Posterior cingulate gyrus (tissue), 11 donors: ENCODE measurements at regions not wholly inside any gene's neighbourhood (a gene's known extent, or its start where the extent isn't known, plus 50 kb on each side); places are given as distances from the start of the nearest gene placed in this dataset.
A peak's percentile ranks its signal among the peaks of the same experiment; 100 is the strongest.

Source experiments
- DNase-seq, 10 donors: peaks; one replicate each; pipeline versions ENCODE4 v3.0.0 to v3.0.0-alpha.2; 2020 to 2021; ENCODE audit warnings: mixed read lengths in 3 of 10
- intact Hi-C: fragments of 100-400 bp; cut with DNase I; formaldehyde crosslinking; loops from one replicate; pipeline ENCODE4 v1.15.1; 2023

DNA sequence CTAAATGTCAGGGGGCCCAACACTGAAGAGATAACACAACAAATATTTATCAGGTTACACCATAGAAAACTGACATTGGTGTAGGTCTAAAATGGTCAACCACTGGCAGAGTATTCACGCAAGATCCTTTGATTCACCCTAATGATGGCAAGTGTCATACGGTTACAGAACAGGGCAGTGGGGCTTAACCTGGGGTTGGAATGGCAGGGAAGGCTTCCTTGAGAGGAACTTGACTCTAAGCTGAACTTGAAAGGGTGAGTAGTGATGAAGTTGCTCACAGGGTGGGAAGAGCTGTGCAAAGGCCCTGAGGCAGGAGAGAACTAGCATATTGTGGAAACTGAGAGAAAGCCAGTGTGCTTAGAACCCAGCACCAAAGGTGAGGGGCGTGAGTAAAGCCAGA, 97.1 kb upstream of the MVB12B start:
- intact Hi-C loops, result loop anchor here (5.0 to 10.0 kb wide), 3 partner anchors 168 to 822 kb away; no protein-coding TSS in a partner anchor
- DNase-seq, result no peak

DNA sequence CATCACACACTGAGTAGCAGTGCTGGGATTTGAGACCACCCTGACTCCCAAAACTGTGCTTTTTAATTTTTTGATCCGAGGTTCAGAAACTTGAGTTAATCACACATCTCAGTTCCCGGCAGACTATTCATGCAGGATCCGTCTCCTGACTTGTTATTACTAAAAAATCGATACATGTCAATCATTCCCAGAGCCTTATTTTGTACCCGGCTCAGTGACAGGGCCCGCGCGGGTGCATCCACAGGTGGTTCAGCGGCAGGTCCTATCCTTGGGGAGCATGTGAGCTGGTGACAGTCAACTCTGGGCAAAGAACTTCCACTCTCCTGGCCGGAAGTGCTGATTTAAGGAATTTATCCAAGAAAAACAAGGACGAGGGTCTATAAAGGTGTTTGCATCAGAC, 95.9 kb upstream of the MVB12B start:
- intact Hi-C loops, result no loop called here
- DNase-seq, result no peak

DNA sequence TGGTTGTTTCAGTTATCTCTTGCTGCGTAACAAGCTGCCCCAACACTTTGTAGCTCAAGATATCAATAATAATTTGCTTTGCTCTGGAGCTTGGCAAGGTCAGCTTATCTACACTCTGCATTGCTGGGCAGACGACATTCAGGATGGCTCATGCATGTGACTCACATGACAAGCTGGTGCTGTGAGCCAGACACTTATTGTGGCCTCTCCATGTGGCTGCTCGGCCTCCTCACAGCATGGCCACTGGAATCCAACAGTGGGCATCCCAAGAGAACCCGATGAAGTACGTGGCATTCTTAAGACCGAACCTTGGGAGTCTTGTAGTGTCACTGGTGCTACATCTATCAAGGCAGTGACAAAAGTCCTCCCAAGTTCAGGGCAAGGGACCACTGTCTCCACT, 94.2 kb upstream of the MVB12B start:
- no peak for DNase-seq
- intact Hi-C loops, result no loop called here

DNA sequence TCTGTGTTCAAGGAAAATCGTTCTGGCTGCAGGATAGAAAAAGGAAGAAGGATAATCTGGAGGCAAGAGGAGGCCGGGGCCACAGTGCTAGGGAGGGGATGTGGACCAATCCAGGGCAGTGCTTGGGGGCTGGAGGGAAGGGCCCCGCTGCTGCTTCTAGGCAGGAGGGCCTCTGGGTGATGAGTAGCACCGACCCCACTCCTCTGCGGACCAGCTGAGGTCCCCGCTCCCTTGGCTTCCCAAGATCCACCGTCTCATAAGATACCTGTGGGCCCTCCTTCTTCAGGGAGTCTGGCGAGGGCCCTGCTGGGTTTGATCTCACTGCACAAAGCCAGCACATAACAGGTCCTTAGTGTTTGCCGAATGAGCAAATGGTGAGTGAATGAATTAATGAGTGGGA, 93.5 kb upstream of the MVB12B start:
- no peak for DNase-seq
- intact Hi-C loops, result no loop called here

DNA sequence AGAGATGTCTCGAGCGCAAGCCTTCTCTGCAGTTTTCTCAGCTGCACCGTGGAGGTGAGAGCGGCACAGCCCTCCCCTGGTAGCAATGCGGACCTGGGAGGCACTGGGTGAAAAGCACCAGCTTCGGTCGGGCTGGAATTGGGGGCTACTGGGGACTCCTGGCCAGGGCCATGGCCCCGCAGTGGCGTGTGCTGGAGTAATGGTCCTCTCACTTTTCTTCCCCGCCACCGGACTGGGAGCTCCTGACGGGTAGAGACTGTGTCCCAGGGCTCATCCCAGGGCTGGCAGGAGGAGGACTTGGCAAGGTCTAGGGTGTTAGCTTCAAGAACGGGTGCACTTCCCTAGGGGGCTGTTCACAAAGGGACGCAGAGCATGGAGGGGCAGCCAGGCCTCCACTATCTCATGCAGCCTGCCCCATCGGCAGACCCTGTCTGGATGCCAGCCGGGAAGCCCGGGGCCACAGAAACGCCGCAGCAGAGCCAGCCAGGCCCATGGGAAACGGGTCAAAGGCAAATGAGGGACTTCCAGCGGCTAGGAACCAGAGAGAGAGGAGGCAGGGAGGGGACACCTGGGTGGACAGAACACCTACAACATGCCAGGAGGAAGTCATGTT, 92.6 kb upstream of the MVB12B start:
- intact Hi-C loops, result no loop called here
- DNase-seq, result peak in 1 of 10 donors; percentile 70

DNA sequence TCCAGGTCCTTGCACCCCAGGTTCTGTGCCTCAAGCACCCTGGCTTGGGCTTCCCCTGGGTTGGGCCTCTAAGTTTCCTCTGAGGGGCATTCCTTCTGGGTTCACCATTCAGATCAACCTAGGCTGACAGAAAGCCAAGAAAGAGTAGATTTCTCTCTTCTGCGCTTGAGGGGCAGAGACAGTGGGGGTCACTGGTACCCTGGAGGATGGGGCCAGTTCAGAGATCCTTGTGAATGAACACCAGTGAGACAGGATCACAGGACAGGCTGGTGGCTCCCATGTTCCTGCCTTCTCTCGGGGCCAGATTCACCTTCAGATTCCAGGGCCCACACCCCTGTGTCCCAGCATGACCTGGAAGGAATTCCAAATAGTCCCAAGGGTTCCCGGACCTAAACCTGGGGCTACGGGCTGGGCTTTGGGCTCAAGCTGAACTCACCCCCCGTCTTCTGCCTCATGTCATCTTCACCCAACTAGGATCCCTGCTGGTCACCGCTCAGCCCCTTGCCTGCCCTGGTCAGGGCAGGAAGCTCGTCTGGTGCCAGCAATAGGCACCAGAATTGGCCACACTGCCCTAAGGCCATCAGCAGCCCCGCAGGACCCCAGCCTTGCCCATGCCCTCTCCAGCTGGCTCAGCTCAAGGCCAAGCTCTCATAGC, 91.8 kb upstream of the MVB12B start:
- intact Hi-C loops, result no loop called here
- DNase-seq, result no peak

DNA sequence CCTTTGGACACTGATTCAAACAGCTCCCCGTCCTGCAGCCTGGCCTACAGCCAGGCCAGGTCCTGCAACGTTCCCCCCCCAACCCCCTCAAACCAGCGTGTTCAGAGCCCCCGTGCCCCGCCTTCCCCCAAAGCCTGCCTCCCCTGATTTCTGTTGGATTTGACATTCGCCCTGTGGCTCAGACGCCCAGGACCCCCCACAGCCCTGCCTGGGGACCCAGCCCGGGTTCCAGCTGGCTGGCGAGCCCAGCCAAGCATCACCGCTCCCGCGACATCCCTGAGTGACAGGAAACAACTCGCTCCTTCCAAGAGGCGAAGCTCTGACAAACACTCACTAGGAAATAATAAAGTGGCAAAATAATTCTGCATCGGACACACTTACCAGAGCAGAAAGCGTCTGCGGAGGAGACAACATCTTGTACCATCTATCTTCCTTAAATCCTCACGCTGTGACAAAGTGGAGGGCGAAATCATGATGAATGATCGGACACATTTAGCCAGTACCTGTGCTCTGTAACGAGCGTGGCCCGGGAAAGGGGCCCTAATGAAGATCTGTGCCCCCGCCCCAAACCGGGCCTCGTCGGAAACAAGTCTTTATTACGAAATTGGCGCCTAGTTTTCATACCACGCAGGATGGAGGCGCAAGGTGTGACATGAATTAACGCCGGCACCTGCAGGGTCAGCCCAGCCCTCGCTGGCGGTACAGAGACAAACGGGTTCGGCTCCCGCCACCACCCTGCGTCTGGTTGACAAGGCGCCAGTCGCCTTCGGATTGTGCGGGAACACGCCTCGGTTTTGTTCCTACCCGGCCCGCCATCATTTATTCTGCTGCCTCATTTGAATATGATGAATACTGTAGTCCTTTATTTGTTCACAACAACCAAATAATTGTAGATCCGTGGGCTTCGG, 91.0 kb upstream of the MVB12B start:
- DNase-seq, result peak in 1 of 10 donors; percentile 83
- intact Hi-C loops, result no loop called here

DNA sequence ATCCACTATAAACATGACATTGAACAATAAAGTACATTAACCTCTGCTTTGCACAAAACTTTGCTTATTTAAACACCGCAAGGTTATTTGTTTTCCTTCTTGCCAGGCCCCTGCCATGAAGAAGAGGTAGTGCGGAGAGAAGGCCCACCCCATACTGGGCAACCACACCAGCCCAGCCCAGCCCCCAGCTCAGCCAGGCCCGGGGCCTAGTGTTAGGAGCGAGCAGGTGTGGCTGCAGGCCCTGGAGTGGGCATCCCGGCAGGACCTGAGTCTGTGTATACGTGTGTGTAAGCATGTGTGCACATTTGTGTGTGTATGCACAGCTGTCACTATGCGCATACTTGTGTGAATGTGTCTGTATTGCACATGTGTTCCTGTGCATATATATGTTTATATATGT, 90.4 kb upstream of the MVB12B start:
- DNase-seq, result no peak
- intact Hi-C loops, result no loop called here

DNA sequence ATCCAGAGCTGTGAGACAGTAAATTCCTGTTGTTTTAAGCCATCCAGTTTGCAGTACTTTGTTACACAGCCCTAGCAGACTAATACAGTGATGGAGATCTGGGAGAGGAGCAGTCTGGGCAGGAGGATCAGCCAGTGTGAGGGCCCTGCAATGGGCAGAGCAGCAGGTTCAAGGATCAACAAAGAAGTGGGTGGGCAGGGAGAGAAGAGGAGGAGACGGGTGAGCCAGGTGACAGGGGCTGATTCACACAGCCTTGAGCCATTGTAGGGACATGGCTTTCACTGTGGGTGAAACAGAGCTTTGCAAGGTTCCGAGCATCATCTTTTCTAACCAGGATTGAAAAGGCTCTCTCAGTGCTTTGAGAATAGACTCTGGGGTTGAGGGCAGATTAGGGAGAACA, 88.2 kb upstream of the MVB12B start:
- DNase-seq, result no peak
- intact Hi-C loops, result no loop called here

DNA sequence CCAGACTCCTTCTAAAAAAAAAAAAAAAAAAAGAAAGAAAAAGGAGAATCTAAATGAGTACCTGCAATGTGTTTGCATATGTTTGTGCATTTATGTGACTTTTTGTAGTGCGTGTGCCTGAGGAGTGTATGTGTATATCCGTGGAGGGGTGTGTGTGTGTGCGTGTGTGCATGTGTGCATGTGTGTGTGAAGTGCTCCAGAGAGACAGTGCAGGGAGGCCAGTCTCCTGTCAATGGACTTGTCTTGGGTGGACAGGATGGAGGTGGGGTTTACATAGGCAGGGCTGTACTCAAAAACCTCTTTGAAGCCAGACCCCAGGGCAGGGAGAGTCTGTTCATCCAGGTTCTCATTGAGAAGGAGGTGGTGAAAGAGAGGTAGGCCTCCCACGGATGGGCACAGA, 87.1 kb upstream of the MVB12B start:
- intact Hi-C loops, result no loop called here
- DNase-seq, result no peak

DNA sequence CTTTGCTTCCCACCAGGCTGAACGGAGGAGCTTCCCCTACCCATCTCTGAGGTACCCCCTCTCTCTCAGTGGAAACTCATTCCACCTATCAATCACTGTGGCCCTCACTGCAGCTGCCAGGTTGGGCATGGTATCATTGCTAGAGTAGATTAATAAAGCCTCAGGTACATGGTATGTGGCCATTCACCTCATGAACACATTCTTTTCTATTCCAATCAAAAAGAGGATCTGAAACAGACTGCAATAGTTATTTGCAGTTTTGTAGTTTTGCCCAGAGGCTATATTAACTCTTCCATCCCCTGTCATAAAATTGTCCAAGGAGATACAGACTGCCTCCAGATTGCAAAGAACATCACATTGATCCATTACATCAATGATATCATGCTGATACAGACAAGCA, 85.8 kb upstream of the MVB12B start:
- no peak for DNase-seq
- intact Hi-C loops, result no loop called here

DNA sequence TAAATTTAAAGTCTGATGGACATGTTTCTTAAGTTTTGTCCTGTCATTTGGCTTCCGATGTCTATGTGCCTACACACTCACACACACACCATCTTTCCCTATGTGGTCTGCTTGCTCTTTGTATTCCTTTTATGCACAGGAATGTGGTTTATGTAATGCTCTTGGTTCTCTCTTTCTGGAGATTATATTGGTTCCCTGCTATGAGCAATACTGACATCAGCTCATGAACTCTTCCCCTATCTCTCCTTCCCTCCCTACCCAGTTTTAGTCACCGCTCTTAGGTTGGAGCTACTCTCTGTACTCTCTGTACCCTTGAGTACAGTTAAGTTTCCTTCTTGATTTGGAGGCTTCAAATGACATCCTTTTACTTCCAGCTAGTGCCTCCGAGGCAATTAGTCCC, 77.9 kb upstream of the MVB12B start:
- intact Hi-C loops, result no loop called here
- no peak for DNase-seq

DNA sequence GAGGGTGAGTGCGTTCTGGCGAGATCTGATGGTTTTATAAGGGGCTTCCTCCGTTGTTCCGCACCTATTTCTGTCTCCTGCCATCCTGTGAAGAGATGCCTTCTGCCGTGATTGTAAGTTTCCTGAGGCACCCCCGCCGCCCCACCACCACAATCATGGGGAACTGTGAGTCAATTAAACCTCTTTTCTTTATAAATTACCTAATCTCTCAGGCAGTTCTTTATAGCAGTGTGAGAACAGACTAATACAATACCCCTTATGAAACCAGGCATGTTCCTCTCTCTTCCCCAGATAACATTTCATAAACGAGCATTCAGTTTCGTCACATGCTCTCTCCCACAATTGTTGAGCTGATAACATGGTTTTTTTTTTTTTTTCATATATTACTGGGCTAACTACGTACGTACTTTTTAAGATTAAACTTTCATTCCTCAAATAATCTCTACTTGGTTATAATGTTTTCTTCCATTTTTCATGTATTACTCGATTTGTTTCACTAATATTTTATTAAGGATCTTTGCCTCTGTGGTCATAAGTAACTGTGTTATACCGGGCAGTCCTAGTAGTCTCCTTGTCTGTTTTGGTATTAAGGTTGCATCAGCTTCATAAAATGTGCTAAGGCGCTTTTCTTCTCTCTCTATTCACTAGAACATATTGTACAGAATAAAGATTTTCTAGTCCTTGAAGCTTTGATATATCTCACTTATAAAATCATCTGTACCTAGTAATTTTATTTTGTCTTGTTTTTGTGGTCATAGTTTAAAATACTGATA, 64.9 kb upstream of the MVB12B start:
- no peak for DNase-seq
- intact Hi-C loops, result no loop called here

DNA sequence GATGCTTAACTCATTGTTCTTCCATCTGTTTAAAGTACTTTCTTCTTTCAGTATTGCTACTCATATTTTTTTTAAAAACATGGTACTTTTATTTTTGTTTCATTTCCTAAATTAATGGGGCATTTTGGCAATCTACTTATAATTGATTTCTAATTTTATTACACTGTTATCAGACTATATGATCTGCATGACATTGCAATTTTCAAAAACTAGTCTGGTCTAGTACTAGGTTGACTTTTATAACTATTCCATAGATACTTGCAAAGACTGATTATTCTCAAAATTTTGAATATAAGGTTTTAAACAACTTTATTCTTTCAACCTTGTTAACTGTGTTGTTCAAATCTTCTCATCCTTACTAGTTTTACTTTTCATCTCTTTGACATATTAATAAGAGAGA, 63.9 kb upstream of the MVB12B start:
- DNase-seq, result no peak
- intact Hi-C loops, result no loop called here

DNA sequence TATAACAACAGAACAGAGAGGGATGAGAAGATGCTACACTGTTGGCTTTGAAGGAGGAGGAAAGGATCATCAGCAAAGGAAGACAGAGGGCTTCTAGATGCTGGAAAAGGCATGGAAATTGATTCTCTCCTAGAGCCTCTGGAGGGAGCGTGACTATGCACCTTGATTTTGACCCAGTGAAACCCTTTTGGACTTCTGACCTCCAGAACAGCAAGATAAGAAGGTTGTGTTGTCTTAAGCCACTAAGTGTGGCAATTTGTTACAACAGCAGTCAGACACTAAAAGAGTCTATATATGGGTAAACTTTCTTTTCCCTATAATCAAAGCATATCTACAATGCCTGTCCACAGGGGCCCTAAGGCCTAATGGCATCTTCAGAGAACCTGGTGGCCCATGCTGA, 56.1 kb upstream of the MVB12B start:
- DNase-seq, result no peak
- intact Hi-C loops, result no loop called here

DNA sequence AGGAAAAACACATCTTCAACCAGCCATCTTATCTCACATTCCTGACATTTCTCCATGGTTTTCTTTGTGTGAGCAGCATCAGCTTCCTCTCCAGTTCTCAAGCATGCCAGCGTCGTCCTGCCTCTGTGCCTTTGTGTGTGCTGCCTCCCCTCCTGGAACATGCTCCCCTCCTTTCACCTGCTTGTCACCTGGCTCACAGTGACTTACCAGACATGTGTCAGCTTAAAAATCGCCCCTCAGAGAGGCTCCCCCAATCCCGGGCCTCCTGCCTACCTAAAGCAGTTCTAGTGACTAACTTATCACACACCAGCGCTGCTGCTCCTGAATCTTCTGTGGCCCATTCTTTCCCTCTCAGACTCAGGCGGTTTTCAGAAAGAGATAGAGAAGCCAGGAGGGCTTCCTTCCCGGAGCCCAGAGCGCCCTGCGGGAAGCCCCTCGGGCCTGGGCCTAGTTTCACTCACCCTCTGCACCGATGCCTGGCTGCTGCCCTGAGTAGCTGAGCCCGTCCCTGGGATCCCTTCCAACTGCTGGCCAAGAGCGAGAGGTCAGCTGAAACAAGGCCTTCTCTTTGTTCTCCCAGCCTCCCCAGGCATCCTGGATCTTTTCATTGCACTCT, 51.1 kb upstream of the MVB12B start:
- intact Hi-C loops, result no loop called here
- DNase-seq, result peak; percentile 67 to 97 (median 78)

DNA sequence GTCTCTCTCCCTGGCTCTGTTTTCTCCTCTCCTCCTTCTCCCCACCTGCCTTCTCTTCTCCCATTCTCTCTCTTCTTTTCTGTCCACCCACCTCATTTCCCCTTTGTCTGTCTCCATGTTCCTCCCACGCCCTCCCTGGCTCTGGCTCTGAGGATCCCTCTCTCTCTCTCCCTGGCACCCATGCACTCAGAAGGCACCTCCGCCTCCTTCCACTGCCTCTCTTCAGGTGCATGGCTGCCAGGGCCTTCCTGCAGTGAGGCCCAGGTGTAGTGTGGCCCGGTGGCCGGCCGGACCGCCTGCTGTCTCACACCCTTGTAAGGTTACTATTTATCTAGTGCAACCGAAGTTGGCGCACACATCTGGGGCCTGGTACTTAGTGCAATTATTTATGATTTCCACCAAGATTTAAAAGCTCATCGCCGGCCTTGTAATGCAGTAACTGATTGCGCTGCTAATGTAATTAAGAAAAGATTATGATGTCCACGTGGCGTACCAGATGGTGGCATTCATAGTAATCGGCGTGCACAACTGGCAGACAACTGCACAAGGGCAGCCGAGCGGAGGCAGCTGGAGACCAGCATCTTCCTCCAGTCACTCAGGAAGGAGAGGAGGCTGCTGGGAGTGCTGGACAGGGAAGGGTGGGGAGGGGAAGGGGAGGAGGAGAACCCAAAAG, 50.4 kb upstream of the MVB12B start:
- DNase-seq, result peak in 2 of 10 donors; percentile 47 to 80
- intact Hi-C loops, result no loop called here
